C1 segment of cervical spinal cord (tissue), 14 donors: ENCODE measurements at regions not wholly inside any gene's neighbourhood (a gene's known extent, or its start where the extent isn't known, plus 50 kb on each side); places are given as distances from the start of the nearest gene placed in this dataset.

ENCODE experiments used
- DNase-seq, 14 donors: peaks; one replicate each; lab custom pipeline; 2025; lab: John Stamatoyannopoulos, UW

- no peak for DNase-seq
These were observed 194.3 kb upstream of the PRKCQ start for GRCh38 chr10:6774406-6774805.

GRCh38 chr10:6771331-6771730, 191.3 kb upstream of the PRKCQ start:
- no peak for DNase-seq

GRCh38 chr10:6770846-6771245, 190.8 kb upstream of the PRKCQ start:
- DNase-seq = no peak

GRCh38 chr10:6769704-6770417, 189.8 kb upstream of the PRKCQ start:
- no peak for DNase-seq

GRCh38 chr10:6766131-6766801, 186.2 kb upstream of the PRKCQ start:
- DNase-seq = no peak

GRCh38 chr10:6763423-6763822, 183.3 kb upstream of the PRKCQ start:
- DNase-seq = no peak

GRCh38 chr10:6763001-6763400, 182.9 kb upstream of the PRKCQ start:
- DNase-seq = no peak

GRCh38 chr10:6759961-6760360, 179.9 kb upstream of the PRKCQ start:
- no peak for DNase-seq

GRCh38 chr10:6757158-6757557, 177.1 kb upstream of the PRKCQ start:
- no peak for DNase-seq

GRCh38 chr10:6756716-6757115, 176.6 kb upstream of the PRKCQ start:
- DNase-seq = no peak

- DNase-seq = peak in 3 of 14 donors; percentile 19 to 20 (median 19)
These were observed 175.8 kb upstream of the PRKCQ start for GRCh38 chr10:6755781-6756460.

- DNase-seq = no peak
These were observed 173.6 kb upstream of the PRKCQ start for GRCh38 chr10:6753644-6754043.

GRCh38 chr10:6751363-6751762, 171.3 kb upstream of the PRKCQ start:
- no peak for DNase-seq

- DNase-seq = no peak
These were observed 169.0 kb upstream of the PRKCQ start for GRCh38 chr10:6748981-6749635.

- DNase-seq = no peak
These were observed 168.0 kb upstream of the PRKCQ start for GRCh38 chr10:6748029-6748428.

- no peak for DNase-seq
These were observed 166.7 kb upstream of the PRKCQ start for GRCh38 chr10:6746782-6747181.

- no peak for DNase-seq
These were observed 163.3 kb upstream of the PRKCQ start for GRCh38 chr10:6743291-6743849.

- no peak for DNase-seq
These were observed 161.5 kb upstream of the PRKCQ start for GRCh38 chr10:6741541-6741941.

GRCh38 chr10:6739530-6740174, 159.6 kb upstream of the PRKCQ start:
- no peak for DNase-seq

GRCh38 chr10:6738112-6738768, 158.2 kb upstream of the PRKCQ start:
- no peak for DNase-seq

GRCh38 chr10:6737758-6738111, 157.7 kb upstream of the PRKCQ start:
- no peak for DNase-seq
